ENCODE measurements at regions not wholly inside any gene's neighbourhood (a gene's known extent, or its start where the extent isn't known, plus 50 kb on each side); places are given as distances from the start of the nearest gene placed in this dataset.

GRCh38 chr11:134630861-134631260 lies 218.8 kb upstream of the B3GAT1 start:
- ChIA-PET POLR2A (no interaction called here), CTCF (ENCODE audit: low intra/inter-chr PET ratio) (no interaction called here)
- Histone ChIP-seq H3K27me3 (ENCODE audit: control insufficient read depth in 2 of 2, insufficient read depth in 2 of 2, low read length in 2 of 2) (peaks cover 15 to 53% of the 10 kb centered on the region in 2 experiments; a peak in 3 of 5 replicates), H3K9me1 (ENCODE audit: control insufficient read depth, insufficient read depth, low read length) (no peaks in the 10 kb centered on the region), H3K79me2 (ENCODE audit: control insufficient read depth, insufficient read depth, low read length) (no peaks in the 10 kb centered on the region), H3K9me3 (replicated peaks; ENCODE audit: control insufficient read depth, insufficient read depth, low read depth, low read length) (no peaks in the 10 kb centered on the region), H3K27ac (ENCODE audit: extremely low read depth, low read depth, low read length) (no peak overlapping the region), H3K4me2 (ENCODE audit: insufficient read depth, low read length) (no peak overlapping the region), H3K36me3 (ENCODE audit: control insufficient read depth, insufficient read depth, low read length) (no peaks in the 10 kb centered on the region), H4K20me1 (replicated peaks; ENCODE audit: control insufficient read depth, insufficient read depth, low read length) (no peaks in the 10 kb centered on the region), H3K9ac (ENCODE audit: insufficient read depth in 1 of 2, low read depth in 2 of 2, low read length in 2 of 2) (no peak overlapping the region), H2AFZ (ENCODE audit: low read depth, low read length) (no peak overlapping the region), H3K4me3 (no peak overlapping the region), H3K4me1 (replicated peaks in 1 of 2; ENCODE audit: control insufficient read depth in 2 of 2, insufficient read depth in 2 of 2, low read length in 2 of 2) (no peaks in the 10 kb centered on the region)
- intact Hi-C loops (cut with micrococcal nuclease): no loop called here
- BruUV-seq (replicated peaks): no TSS peak
- TF ChIP-seq RNF2 (IDR thresholded peaks at IDR 0.05) (no peak), XRCC4 (IDR thresholded peaks at IDR 0.05; ENCODE audit: extremely low read depth, insufficient read depth, insufficient read length) (no peak), ELK3 (CRISPR knock-in tag; IDR thresholded peaks at IDR 0.05) (no peak), MXD1 (CRISPR knock-in tag; IDR thresholded peaks at IDR 0.05; ENCODE audit: borderline replicate concordance, poor library complexity, severe bottlenecking) (no peak), DMBX1 (CRISPR knock-in tag; IDR thresholded peaks at IDR 0.05; ENCODE audit: borderline replicate concordance) (no peak), ZKSCAN3 (CRISPR knock-in tag; IDR thresholded peaks at IDR 0.05) (no peak), TARDBP (IDR thresholded peaks at IDR 0.05) (no peak), SRSF9 (IDR thresholded peaks at IDR 0.05; ENCODE audit: borderline replicate concordance, low read depth, low read length) (no peak), FOXK1 (CRISPR knock-in tag; IDR thresholded peaks at IDR 0.05; ENCODE audit: borderline replicate concordance) (no peak), HDAC1 (IDR thresholded peaks at IDR 0.05) (no peak), PTRF (tag; IDR thresholded peaks at IDR 0.05) (no peak), NR1H2 (CRISPR knock-in tag; IDR thresholded peaks at IDR 0.05) (no peak), JUN (IDR thresholded peaks at IDR 0.05; ENCODE audit: borderline replicate concordance, low read depth, low read length) (no peak), JUN (CRISPR knock-in tag; IDR thresholded peaks at IDR 0.05; ENCODE audit: borderline replicate concordance) (no peak)
- TF ChIP-seq, protein P1, sequence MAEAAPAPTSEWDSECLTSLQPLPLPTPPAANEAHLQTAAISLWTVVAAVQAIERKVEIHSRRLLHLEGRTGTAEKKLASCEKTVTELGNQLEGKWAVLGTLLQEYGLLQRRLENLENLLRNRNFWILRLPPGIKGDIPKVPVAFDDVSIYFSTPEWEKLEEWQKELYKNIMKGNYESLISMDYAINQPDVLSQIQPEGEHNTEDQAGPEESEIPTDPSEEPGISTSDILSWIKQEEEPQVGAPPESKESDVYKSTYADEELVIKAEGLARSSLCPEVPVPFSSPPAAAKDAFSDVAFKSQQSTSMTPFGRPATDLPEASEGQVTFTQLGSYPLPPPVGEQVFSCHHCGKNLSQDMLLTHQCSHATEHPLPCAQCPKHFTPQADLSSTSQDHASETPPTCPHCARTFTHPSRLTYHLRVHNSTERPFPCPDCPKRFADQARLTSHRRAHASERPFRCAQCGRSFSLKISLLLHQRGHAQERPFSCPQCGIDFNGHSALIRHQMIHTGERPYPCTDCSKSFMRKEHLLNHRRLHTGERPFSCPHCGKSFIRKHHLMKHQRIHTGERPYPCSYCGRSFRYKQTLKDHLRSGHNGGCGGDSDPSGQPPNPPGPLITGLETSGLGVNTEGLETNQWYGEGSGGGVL (CRISPR knock-in tag; IDR thresholded peaks at IDR 0.05): no peak
- TF ChIP-seq, protein P2, sequence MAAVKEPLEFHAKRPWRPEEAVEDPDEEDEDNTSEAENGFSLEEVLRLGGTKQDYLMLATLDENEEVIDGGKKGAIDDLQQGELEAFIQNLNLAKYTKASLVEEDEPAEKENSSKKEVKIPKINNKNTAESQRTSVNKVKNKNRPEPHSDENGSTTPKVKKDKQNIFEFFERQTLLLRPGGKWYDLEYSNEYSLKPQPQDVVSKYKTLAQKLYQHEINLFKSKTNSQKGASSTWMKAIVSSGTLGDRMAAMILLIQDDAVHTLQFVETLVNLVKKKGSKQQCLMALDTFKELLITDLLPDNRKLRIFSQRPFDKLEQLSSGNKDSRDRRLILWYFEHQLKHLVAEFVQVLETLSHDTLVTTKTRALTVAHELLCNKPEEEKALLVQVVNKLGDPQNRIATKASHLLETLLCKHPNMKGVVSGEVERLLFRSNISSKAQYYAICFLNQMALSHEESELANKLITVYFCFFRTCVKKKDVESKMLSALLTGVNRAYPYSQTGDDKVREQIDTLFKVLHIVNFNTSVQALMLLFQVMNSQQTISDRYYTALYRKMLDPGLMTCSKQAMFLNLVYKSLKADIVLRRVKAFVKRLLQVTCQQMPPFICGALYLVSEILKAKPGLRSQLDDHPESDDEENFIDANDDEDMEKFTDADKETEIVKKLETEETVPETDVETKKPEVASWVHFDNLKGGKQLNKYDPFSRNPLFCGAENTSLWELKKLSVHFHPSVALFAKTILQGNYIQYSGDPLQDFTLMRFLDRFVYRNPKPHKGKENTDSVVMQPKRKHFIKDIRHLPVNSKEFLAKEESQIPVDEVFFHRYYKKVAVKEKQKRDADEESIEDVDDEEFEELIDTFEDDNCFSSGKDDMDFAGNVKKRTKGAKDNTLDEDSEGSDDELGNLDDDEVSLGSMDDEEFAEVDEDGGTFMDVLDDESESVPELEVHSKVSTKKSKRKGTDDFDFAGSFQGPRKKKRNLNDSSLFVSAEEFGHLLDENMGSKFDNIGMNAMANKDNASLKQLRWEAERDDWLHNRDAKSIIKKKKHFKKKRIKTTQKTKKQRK (IDR thresholded peaks at IDR 0.05; ENCODE audit: borderline replicate concordance, low read depth, low read length): no peak
- ATAC-seq (no peak), DNase-seq (ENCODE audit: extremely low read depth in 1 of 4, low spot score in 3 of 4) (no peak), FAIRE-seq (no peak)
- in situ Hi-C loops (cut with MboI): no loop called here
- WGBS (ENCODE audit: insufficient coverage, low coverage, missing lambda C conversion rate): 1% methylated on average over 13 of the region's 13 CpGs
